ENCODE measurements at regions not wholly inside any gene's neighbourhood (a gene's known extent, or its start where the extent isn't known, plus 50 kb on each side); places are given as distances from the start of the nearest gene placed in this dataset.

GRCh38 chr5:166341740-166342337 is 1949.6 kb upstream of the WWC1 start:
- TF ChIP-seq POLR2A (IDR thresholded peaks at IDR 0.05; ENCODE audit: low read length) (no peak), GATA1 (IDR thresholded peaks at IDR 0.05; ENCODE audit: low read depth, low read length) (no peak)
